IPS-20b (cell line): ENCODE measurements at regions not wholly inside any gene's neighbourhood (a gene's known extent, or its start where the extent isn't known, plus 50 kb on each side); places are given as distances from the start of the nearest gene placed in this dataset.

Source experiments
- H3K27ac ChIP-seq: one replicate; pipeline ENCODE4 v1.5.1; 2013; ENCODE audit warnings: low read length
- H3K27me3 ChIP-seq: 2 replicates; pipeline ENCODE4 v1.6.1; 2013; ENCODE audit warnings: mild to moderate bottlenecking, low read length, inconsistent platforms; ENCODE audit not compliant: insufficient read depth
- H3K36me3 ChIP-seq: 2 replicates; pipeline ENCODE4 v1.6.1; 2013; ENCODE audit warnings: low read depth, mild to moderate bottlenecking, inconsistent platforms, low read length, moderate library complexity; ENCODE audit not compliant: insufficient read depth
- H3K4me1 ChIP-seq: 2 replicates; pipeline ENCODE4 v1.6.1; 2013; ENCODE audit warnings: mild to moderate bottlenecking, control low read depth, inconsistent platforms, low read length, moderate library complexity; ENCODE audit not compliant: insufficient read depth
- H3K4me3 ChIP-seq: 2 replicates; pipeline ENCODE4 v1.5.1; 2013; ENCODE audit warnings: mild to moderate bottlenecking, low read length, inconsistent platforms
- H3K9ac ChIP-seq: 2 replicates; pipeline ENCODE4 v1.6.1; 2013; ENCODE audit warnings: low read depth, mild to moderate bottlenecking, inconsistent platforms, low read length, moderate library complexity
- H3K9me3 ChIP-seq: 2 replicates; pipeline ENCODE4 v1.6.1; 2013; ENCODE audit warnings: mild to moderate bottlenecking, low read depth, low read length, inconsistent platforms; ENCODE audit not compliant: insufficient read depth

DNA sequence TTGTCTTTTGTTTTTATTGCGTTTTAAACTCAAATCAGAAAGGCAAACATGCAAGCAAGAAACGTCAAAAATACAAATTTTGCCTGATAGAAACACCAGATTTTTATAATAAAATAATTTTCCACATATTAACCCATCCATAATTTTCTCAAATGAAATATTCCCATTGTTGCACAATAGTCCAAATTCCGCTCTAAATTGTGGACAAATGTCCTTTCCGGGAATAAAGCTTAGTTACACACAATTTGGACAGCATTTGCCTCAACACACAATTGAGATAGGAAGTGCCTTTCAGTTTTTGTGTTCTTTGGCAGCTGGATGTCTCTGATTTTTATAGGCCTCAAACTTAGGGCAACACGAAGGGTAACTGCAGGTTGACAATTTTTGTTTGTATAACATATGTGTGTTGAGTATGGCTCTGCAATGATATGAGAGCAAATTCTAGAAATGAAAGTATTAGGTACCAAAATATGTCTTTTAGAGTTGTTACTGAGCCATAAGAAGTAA, 105.8 kb downstream of the DIO2 start:
- Histone ChIP-seq H3K4me3 (no peak overlapping the region), H3K9me3 (no peaks in the 10 kb centered on the region), H3K4me1 (0 out of 2 replicates have a peak, but pooled peaks cover 3% of the 10 kb centered on the region), H3K36me3 (no peaks in the 10 kb centered on the region), H3K27me3 (no peaks in the 10 kb centered on the region), H3K9ac (no peak overlapping the region), H3K27ac (no peak overlapping the region)

DNA sequence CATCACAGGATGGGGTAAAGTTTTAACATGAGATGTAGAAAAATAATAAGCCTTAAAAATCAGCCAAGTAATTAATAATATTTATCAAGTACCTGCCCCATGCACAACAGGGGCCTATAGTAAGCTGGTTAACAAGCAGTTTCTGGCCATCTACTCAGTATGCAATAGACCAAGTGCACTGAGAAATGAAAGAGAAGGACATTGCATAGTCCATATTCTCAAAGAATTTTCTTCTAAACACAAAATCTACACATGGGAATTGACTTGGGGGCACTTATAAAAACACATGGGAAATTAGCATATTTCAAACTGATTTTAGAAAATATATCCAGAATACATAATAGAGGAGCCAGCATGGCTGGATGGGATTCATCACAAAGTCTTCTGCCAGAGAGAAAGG, 109.5 kb downstream of the DIO2 start:
- H3K9ac ChIP-seq = no peak overlapping the region
- H3K4me1 ChIP-seq = no peaks in the 10 kb centered on the region
- no peak overlapping the region for H3K27ac ChIP-seq
- H3K9me3 ChIP-seq = no peaks in the 10 kb centered on the region
- H3K4me3 ChIP-seq = no peak overlapping the region
- H3K36me3 ChIP-seq = no peaks in the 10 kb centered on the region
- no peaks in the 10 kb centered on the region for H3K27me3 ChIP-seq

DNA sequence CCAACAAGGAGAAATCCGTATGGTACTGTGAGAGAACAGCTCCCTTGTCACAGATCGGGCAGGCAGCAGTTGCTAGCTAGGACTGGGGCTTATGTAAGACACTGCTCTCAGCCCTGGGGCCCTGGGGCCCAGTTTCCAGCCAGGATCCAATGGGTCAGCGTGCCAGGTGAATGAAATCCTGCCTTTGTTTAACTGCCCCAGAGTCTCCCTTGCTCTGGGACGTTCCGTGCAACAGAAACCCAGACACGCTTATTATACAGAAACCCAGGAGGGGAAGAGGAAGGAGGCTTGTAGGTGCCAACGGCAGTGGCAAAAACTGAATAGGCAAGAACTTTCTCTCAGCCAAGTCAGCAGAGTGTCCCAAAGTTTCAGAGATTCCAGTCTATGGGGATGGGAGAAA, 110.6 kb downstream of the DIO2 start:
- Histone ChIP-seq H3K4me3 (no peak overlapping the region), H3K9me3 (no peaks in the 10 kb centered on the region), H3K27ac (no peak overlapping the region), H3K9ac (no peak overlapping the region), H3K36me3 (no peaks in the 10 kb centered on the region), H3K27me3 (no peaks in the 10 kb centered on the region), H3K4me1 (no peaks in the 10 kb centered on the region)

DNA sequence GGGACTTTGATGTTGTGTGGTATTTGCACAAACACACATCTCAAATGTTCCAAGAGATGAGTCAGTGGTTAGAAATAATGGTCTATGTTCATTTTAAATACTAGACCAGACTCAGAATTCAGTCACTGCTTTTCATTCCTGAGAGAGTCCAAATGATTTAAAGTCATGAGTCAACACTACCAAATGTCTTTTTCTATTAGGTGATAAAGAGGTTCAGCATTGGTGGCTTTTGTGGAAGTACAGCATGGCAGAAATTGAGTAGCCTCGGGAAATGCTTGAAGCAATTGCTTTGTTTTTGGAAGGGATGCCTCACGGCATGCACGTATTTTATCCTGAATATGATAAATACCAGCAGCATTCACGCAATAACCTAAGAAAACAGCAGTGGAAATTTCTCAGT, 115.7 kb downstream of the DIO2 start:
- H3K9ac ChIP-seq = no peak overlapping the region
- no peak overlapping the region for H3K27ac ChIP-seq
- no peak overlapping the region for H3K4me3 ChIP-seq
- H3K36me3 ChIP-seq = no peaks in the 10 kb centered on the region
- H3K9me3 ChIP-seq = no peaks in the 10 kb centered on the region
- no peaks in the 10 kb centered on the region for H3K27me3 ChIP-seq
- no peaks in the 10 kb centered on the region for H3K4me1 ChIP-seq

DNA sequence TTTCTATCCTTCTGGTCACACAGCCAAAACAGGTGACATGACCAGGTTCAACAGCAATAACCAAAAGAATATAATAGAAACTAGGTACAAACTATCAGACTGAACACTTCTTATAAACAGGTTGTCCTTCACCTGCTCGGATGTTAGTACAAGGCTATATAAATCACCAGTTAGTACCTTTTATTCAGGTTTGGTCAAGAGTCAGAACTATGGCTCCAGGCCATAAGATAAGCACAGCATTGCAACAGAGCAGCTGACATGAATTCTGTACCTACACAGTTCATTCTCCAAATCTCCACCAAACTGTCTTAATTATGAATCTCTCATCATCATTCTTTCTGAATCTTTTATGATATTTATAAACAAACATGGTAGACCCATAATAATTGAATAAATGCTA, 123.9 kb downstream of the DIO2 start:
- H3K36me3 ChIP-seq = no peaks in the 10 kb centered on the region
- H3K27me3 ChIP-seq = no peaks in the 10 kb centered on the region
- peaks cover 8% of the 10 kb centered on the region for H3K9me3 ChIP-seq
- H3K9ac ChIP-seq = no peak overlapping the region
- H3K27ac ChIP-seq = no peak overlapping the region
- no peaks in the 10 kb centered on the region for H3K4me1 ChIP-seq
- H3K4me3 ChIP-seq = no peak overlapping the region

DNA sequence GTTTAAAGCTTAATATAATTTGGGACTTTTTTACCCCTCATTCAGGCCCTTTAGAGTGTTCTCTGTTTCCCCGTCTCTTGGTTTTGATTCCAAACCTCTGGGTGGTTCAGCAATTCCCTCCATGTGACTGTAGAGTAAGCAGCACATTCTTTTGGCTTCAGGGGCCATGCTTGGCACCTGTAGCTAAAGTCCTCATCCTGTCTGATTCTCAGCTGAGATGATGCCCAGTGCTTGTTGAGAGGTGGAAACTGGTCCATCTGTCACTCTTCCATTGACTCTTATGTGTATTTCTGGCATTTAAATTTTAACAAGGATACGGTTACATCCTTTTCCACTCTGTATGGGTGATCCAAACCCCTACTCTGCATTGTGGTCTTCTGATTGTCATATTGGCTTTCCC, 127.1 kb downstream of the DIO2 start:
- Histone ChIP-seq H3K27ac (no peak overlapping the region), H3K4me1 (no peaks in the 10 kb centered on the region), H3K9ac (no peak overlapping the region), H3K27me3 (no peaks in the 10 kb centered on the region), H3K9me3 (peaks cover 8% of the 10 kb centered on the region), H3K36me3 (no peaks in the 10 kb centered on the region), H3K4me3 (no peak overlapping the region)

DNA sequence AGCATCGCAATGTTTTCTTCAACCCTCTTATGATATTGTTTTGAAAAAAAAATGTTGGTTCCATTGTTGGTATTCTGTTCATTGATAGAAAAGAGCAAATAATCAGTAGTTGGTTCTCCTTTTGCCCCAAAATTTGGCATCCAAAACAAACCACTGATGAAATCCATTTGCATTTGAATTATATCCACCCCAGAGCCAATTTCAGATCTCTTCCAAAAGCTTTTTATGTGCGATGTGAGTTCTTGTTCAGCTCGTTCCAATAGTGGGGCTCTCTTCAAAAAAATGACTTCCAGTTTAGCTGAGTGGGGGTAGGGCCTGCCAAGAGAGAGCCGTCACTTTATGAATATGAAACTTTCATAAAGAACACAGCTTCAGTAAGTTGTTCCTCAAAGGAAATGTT, 130.7 kb downstream of the DIO2 start:
- no peak overlapping the region for H3K9ac ChIP-seq

DNA sequence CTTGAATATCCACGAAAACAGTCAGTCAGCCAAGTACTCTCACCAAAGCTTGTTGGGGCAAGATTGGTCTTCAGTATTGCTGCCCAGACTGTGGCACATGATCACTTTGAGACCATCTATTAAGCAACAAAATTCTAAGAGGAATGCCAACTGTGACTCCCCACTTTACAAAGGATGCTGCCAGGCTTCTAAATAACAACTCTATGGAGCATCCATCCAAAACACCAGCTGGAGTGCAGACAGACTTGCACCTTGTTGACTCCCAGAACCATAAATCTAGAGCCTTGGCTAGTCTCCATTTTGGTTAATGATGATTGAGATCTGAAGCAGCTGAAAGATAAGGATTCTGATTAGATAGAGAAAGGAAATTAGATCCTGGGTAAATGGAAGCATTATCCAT, 132.8 kb downstream of the DIO2 start:
- Histone ChIP-seq H3K36me3 (no peaks in the 10 kb centered on the region), H3K4me3 (no peak overlapping the region), H3K27me3 (no peaks in the 10 kb centered on the region), H3K4me1 (no peaks in the 10 kb centered on the region), H3K27ac (no peak overlapping the region), H3K9me3 (no peaks in the 10 kb centered on the region), H3K9ac (no peak overlapping the region)

More for the DNA sequence above, 130.7 kb downstream of the DIO2 start:
- Histone ChIP-seq H3K27ac (no peak overlapping the region), H3K36me3 (no peaks in the 10 kb centered on the region), H3K4me3 (no peak overlapping the region), H3K9me3 (no peaks in the 10 kb centered on the region), H3K4me1 (no peaks in the 10 kb centered on the region), H3K27me3 (no peaks in the 10 kb centered on the region)

DNA sequence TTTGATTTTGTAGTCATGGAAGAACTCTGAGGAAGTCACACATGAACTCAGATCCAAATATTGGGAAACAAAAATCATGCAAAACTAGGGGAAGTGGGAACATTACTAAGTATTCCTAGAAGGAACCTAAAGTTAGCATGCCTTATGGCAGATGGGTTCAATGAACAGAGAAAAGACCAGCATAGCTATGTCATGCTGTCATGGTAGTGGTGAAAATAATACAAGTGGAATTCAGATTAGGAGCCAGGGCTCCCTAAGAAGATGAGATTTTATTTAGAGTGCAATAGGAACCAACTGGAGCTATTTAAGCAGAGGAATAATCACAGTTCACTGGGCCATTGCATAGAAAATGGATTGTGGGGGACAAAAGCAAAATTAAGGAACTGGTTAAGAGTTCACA, 134.0 kb downstream of the DIO2 start:
- no peaks in the 10 kb centered on the region; the same call in 1 of the 2 replicates for H3K9me3 ChIP-seq
- no peak overlapping the region for H3K27ac ChIP-seq
- H3K27me3 ChIP-seq = no peaks in the 10 kb centered on the region
- H3K9ac ChIP-seq = no peak overlapping the region
- H3K4me1 ChIP-seq = no peaks in the 10 kb centered on the region
- H3K36me3 ChIP-seq = no peaks in the 10 kb centered on the region
- H3K4me3 ChIP-seq = no peak overlapping the region

DNA sequence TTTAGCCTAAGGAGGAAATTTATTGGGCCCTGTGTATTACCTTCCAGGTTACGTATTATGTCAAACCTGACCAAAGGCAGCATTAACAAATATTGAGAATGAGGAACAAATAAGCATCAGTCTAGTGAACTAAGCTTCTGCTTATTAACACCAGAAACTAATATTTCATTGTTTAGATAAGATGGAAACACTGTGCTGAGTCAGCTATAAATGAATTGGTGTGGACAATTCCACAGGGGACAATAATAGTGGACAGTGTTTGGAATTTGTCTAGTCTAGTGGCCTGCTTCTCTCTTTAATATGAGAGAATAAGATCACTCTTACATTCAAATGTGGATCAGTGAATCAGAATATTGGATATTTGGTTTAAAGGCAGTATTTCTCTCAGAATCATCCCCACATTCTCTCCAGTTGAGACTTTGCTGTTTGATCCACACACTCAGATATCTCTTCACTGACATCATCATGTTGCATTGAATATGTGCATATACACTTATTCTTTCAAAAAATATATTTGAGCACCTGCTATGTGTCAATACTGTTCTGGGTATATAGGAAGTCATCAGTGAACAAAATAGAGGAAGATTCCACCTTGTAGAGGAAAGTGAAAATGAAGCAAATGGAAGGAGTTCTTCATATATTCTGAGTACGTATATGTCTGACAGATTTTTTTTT, 136.3 kb downstream of the DIO2 start:
- Histone ChIP-seq H3K27ac (no peak overlapping the region), H3K27me3 (no peaks in the 10 kb centered on the region), H3K4me1 (no peaks in the 10 kb centered on the region), H3K4me3 (no peak overlapping the region), H3K36me3 (no peaks in the 10 kb centered on the region), H3K9me3 (peaks cover 5% of the 10 kb centered on the region; the same call in 1 of the 2 replicates), H3K9ac (no peak overlapping the region)

DNA sequence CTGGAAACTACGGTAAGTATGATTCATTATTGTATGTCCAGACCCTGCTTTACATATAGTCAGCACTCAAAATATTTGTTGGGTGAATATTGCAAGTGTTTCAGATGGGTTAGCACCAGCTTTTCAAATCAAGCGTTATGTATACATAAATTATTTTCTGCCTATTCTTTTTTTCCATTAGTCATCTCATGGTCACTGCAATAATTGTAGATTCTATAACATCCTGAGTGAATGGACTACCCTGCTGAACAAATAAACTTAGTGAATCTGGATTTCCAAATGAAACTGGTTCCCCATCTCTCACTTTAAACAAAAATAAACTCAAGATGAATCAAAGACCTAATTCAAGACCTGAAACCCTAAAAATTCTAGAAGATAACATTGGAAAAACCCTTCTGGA, 152.3 kb downstream of the DIO2 start:
- Histone ChIP-seq H3K36me3 (no peaks in the 10 kb centered on the region), H3K4me1 (no peaks in the 10 kb centered on the region), H3K9ac (no peak overlapping the region), H3K27me3 (no peaks in the 10 kb centered on the region), H3K9me3 (peaks cover 4% of the 10 kb centered on the region; the same call in 1 of the 2 replicates), H3K27ac (no peak overlapping the region), H3K4me3 (no peak overlapping the region)

DNA sequence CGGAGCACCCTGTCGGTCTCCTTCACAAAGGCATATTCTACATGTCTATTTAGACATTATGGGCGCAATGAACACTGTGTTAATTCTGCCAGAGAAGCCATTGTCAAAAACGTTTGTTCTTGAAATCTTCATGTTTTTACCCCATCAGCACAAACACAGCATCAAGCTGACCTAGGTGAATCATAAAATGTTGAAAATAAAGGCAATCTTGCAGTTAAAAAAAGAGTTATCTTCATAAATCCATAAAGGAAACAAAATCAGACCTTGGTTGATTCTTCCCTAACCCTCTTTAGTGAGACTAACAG, 154.9 kb downstream of the DIO2 start:
- Histone ChIP-seq H3K4me1 (no peaks in the 10 kb centered on the region), H3K9me3 (no peaks in the 10 kb centered on the region; the same call in 1 of the 2 replicates), H3K27ac (no peak overlapping the region), H3K36me3 (no peaks in the 10 kb centered on the region), H3K27me3 (no peaks in the 10 kb centered on the region), H3K4me3 (no peak overlapping the region), H3K9ac (no peak overlapping the region)
